GM18861 (cell line): ENCODE measurements at regions not wholly inside any gene's neighbourhood (a gene's known extent, or its start where the extent isn't known, plus 50 kb on each side); places are given as distances from the start of the nearest gene placed in this dataset.

Source experiments
- ATAC-seq: cut with Tn5 transposase; IDR thresholded peaks from one replicate; pipeline ENCODE4 v1.9.1; 2021; ENCODE audit not compliant: unreplicated experiment

DNA sequence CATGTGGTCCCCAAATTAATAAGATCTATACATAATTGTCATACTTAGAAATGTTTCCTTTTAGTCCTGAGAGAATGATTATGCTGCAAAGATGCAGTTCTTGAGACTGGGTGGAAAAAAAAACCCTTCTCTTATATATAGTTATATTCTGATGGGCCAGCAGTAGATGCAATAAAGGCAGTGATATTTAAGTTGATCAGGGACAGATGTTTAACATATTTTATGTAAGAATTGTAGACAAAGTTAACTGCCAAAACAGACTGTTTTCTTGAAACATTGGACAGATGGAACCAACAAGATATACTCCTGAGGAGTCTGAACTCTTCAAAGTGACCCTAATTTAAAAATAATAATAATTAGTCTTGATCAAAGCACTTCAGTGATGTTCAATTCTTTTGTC, 172.0 kb upstream of the LRIG1 start:
- ATAC-seq = no peak

DNA sequence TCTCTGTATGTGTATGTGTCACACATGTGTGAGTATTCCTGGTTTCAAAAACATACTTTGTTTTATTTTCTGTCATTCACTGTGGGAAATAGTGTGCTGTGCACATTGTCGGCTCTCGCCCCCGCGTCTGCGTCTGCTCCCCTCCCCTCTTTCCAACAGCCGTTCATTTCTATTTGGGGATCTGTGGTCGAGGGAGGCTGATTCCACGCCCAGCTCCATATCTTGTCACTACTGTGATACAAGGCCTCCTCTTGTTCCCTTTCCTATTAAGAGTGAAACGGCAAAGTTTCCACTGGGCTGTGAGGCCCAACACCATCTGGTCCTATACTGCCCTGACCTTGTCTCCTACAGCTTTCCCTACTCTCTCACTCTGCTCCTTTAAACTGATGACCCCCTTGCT, 172.5 kb upstream of the LRIG1 start:
- no peak for ATAC-seq

DNA sequence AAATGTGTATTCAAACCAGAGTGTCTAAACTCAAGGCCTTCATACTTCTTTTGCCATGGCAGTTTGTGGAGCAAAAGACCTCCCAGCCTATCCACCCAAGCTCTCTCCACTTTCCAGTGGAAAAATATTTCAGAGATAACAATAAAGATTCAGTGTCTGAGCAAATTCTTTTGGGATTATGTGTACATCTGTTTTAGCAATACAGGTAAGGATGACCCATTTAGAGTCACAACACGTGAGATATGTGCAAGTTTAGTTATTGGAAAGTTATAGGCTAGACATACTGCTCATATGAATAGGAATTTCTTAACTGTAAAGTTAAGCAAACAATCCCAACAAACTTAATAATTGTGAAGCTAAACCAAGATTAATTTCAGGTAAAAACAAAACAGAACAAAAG, 174.5 kb upstream of the LRIG1 start:
- no peak for ATAC-seq

DNA sequence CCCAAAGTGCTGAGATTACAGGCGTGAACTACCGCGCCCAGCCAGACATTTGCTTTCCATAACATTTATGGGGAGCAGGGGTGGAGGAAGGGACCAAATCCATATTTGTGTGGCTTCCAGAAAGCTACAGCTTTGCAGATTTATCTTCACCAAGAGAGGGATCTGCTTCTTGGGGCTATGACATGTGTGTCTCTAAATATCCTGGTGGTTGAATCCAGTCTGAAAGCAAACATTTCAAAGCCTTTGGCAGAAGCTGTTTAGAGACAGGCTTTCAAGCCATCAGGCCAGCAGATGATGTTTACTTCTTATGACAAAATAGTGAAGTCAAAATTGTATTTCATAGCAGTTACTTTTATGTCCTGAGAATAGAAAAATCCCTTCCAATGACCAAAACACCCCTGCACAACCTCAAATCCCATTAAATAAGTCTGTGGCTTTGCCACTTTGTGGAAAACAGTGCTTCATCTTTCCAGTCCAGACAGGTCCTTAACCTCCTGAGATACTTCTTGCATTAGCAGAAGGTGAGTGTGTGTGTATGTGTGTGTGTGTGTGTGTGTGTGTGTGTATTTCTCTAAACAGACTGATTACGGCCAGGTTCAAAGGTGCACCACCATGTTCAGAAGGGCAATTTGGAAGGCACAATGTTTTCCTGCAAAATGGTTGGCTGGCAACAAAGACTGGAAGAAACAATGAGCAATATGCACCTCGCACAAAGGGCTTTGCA, 191.4 kb upstream of the LRIG1 start:
- no peak for ATAC-seq

DNA sequence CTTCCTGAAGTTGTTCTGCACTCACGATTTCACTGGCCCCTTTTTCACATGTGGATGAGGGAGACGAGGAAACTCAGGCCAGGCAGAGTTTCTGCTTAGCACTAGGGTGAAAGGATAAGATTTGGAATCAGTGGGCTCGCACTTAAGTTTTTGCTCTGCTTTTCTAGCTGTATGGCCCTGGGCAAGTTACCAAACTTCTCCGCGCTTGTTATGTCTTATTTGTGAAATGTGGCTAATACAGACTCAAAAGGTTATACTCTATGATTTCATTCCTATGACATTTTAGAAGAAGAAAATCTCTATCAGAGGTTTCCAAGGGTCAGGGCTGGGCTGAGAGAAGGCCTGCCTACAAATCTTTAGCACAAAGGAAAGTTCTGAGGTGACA, 191.9 kb upstream of the LRIG1 start:
- no peak for ATAC-seq

DNA sequence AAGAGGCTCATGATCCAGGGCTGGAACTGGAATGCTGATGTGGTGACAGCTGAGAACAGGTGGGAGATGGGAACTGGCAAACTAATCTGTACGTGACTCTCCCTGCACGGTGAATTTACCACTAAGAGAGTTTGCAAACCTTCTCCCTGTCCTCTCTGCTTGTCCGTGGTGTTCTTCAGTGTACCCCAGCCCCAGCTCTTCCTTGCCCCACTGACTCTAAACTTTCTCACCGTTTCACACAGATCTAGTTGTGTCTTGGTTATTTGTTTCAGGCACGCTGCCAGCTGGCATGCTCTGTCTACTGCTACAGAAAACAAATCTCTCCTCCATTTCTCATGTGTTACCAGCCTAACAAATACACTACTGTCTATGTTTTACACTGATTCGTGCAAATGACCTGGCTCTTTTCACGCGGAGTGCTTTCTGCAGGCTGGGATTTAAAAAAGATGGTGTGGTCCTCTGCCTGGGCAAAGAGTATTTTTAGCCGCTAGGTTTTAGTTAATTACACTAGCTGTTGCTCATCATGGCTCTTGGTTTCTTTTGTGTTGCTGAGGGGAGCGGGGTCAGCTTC, 192.7 kb upstream of the LRIG1 start:
- no peak for ATAC-seq

DNA sequence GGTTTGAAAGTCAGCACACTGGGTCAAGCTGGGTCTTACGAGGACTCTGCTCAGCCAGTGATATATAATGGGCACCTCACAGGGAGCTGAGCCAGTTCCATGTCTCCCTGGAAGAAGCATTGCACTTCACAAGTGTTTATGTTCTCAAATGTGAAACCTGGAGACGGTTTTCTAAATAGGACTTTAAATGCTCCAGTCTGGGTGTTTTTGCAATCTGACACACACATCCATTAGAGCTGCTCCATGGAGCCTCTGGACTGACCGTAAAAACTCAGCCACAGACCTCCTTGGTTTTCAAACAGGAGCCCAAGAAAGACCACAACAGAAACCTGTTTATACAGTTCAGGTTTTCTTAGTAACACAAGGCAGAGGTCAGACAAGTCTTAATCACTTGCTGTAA, 201.3 kb upstream of the LRIG1 start:
- ATAC-seq = no peak

DNA sequence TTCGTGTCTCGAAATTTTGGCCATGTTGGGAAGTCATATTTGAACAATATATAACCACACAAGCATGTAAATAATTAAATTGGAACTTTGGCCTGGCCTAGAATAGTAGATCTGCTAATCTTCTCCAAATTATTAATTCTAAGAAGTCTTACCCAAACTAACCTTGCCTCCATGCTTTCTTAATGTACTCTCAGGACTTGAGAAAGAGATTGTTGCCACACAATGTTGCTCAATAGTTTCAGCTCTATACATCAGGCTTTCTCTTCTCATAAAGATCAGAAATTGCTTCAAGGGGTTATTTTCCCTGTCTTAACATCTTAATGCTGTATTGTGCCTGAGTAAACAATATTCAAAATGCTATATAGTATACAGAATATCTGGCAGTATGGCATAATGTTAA, 202.7 kb upstream of the LRIG1 start:
- ATAC-seq = no peak

DNA sequence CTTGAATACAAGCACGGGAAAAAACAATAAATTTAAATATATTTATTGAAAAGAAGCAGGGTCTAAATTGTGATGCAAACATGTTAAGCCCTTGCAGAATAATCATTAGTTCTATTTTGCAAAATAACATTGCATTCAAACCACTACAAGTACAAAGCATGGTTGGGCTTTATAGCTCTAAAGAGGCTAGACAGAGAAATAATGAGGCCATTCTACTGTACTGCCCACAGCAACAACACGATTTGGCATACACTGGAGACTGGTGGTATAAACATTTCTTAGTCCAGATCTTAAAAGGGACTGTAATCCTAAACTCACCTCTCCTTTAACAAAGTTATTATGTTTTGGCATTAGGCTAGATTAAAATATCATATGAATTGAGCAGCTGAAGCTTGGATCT, 204.3 kb upstream of the LRIG1 start:
- ATAC-seq = no peak

DNA sequence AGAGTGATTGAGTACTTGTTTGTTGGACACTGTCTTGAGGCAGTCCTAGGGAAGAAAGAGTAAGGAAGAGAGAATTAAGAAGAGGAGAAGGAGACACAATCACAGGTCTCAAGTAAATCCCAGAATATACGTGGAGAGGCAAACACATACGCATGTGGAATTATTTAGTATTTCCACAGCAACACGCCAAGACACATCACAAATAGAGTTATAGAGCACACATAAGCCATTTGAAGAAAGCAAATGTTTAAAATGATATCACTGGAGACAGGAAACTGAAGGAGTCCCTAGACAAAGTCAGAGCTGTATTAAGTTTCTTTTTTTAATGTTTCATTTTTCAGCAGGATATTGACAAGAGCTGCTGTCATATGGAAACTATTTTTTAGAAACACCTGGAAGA, 206.1 kb upstream of the LRIG1 start:
- no peak for ATAC-seq

DNA sequence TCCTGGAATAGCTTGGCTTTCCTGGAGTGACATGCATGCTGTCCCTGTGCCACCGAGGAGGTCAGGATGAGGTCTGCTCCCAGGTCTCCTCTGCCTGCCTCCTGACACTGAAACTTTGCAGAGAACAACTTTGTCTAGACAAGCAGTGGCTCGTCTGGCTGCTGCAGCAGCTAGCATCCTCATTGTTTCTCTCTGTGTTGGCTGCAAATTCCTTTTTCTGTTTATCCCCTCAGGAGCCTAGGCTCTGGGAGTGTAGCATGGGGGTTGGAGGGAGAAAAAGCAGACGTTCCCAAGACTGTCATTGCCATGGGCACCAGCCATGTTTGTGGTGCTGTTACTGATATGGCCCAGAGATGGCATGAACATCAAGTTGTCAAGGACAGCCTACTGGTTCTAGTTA, 208.7 kb upstream of the LRIG1 start:
- no peak for ATAC-seq

DNA sequence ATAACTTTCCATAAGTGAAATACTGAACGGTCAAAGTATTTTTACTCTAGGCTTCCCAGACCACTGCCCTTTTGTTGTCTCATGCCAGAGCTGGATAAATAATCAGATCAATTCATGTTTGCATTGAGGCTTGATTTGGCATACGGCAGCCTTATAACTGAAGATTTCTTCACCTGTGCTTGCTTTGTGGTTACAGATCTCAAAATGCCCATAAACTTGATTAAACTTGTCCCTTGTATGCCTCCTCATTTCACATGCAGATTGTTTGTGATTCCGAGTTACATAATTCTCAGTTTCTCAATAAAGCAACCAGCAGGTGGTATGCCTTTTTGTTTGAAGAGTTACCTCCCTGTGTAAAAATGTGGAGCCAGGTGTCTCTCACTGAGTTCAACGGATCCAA, 211.4 kb upstream of the LRIG1 start:
- ATAC-seq = no peak

DNA sequence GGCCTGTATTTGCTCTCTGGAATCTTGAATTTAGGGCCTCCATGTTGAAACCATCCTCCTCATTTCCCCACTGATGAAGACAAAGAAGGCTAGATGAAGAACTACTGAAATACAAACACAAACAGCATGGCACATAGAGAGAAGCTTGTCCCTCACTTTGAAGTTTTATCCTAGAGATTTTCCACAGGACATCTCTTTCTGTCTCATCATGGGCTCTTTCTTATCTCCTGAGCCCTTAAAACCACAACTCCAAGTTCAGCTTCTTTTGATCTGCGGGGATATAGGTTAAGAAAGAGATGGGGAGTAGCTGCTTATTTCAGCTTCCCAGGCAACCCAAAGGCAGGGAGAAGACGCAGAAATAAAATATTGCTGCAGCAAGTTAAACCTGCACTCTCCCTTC, 213.1 kb upstream of the LRIG1 start:
- ATAC-seq = no peak

DNA sequence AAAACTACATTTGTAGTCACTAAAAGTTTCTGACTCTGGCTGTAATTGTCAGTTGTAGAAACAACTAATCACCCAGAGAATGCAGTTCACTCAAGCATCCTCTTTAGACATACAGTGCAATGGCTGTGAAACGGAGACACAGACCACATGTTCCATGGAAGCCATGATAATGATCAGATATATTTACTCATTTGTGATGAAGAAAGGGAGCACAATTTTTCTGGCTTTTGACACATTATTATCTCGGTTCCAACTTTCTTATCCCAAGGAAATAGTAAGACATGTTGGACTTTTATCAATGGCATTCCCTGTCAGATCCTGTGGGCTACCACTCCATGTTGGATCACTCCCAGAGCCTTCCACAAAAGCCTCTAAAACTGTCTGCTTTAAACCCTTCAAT, 215.0 kb upstream of the LRIG1 start:
- ATAC-seq = no peak

DNA sequence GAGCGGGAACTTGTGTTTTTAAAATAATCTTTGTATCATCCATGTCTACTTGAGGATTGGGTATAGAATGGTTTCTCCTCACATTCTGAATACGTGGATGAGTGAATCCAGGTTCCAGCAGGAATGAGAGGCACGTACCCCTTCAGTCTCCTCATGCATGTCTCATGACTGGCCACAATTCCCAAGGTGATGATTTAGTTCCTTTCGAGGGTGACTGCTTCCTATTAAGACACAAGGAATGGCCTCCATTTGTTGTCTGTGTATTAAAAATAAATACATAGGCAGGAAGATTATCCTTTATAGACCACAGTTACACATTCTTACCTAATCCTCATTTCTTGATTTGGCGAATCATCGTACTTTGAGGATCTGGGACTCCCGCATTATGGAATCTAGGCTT, 217.0 kb upstream of the LRIG1 start:
- no peak for ATAC-seq

DNA sequence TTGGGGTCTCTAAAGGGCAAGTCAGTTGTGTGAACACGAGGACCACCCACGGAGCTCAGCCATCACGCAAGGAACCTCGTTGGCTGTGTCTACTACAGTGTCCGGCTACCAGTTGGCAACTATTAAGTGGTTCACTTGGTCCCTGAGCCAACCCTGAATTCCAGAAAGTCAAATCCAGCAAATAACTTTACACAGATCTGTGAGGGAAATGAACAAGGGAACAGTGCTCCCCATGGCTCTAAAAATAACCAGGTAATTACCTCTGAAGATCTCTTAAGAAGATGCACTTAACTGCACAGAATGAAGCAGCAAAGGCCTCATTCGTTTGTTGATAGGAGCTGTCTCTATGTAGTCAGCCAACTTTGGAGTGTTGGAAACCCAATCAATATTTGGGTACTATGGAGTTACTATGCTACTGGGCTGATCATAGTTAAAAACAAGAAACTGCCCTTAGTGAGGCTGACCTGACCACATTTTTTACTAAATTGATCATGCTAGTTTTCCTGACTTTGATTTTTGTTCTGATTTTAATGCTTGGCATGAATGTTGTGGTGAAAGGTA, 219.1 kb upstream of the LRIG1 start:
- no peak for ATAC-seq

DNA sequence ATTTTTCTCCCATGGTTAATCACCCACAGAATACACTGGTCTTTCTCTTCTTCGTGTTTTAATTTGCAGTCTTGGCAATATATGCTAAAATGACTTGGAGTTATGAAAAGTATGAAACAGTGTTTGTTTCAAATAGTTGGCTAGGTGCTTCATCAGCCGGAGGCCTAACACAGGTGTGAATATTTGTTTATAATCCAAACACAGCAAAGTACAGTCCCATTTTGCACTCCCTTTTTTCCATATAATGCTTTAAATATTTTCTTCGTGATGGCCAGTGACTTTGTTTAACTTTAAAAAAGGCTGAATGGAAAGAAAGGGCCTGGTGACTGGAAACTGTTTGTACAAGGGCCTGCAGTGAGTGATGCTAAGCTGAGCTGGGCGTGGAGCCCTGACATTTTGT, 219.7 kb upstream of the LRIG1 start:
- no peak for ATAC-seq

DNA sequence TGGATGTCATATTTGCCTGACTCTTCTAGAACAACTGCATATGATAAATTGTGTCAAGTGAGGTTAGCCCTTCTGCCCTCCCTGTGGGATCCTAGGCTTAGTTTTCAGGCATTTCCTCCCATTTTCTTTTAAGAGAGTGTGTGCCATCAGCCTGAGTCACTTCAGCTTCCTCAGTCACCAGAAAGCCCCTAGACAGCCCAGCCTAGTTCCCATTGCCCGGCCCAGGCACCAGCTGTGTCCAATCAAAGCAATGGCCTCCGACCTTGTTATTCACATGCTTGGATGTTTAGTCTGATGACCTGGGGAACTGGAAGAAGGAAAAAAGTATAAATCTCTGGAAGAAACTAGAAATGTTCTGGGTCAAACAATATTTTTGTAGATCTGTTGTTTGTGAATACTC, 221.9 kb upstream of the LRIG1 start:
- ATAC-seq = no peak

DNA sequence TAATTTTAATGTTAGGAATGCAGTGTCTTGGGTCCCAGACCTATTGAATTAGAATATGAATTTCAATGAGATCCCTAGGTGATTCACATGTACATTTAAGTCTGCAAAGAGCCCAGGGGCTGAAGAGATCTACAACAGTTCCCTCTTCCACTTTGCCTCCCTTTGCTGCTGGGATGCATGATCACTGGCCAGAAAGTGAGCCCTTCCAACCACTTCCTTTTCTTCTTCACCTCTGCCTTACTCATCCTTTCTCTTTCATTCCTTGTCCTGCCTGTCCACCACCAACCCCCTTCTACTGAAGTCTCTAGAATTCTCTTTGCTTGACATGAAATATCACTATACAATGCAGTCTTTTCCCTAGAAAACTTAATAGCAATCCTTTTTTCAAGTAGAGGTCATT, 222.4 kb upstream of the LRIG1 start:
- ATAC-seq = no peak

DNA sequence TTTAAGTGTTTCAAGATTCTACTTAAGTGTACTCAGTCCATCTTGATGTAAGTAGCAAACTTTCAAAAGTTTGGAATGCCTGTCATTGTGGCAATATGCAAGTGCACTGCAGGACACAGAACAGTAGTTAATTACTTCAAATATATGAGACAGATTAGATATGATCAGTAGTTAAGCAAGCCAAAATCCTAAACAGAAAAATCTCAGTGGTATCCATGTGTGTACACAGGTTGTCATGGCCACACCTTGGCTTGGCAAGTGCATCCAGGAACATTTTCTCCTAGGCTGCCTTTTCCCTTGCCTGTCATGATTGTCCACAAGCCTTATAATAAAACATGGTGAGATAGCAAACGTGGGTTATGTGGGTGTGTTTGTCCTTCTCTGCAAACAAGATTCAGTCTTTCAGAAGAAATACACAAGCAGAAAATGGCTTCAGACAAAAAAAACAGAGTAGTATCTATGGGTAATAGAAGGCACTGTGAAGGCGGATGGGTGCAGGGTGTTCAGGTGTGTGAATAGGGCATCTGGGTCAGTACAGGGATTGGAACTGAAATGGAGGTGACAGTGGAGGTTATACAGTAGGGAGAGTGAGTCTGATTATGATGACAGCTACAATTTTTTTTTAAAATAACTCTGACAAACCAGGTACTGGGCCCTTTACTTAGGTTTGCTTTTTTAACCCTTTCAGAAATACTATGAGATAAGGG, 229.0 kb upstream of the LRIG1 start:
- no peak for ATAC-seq

DNA sequence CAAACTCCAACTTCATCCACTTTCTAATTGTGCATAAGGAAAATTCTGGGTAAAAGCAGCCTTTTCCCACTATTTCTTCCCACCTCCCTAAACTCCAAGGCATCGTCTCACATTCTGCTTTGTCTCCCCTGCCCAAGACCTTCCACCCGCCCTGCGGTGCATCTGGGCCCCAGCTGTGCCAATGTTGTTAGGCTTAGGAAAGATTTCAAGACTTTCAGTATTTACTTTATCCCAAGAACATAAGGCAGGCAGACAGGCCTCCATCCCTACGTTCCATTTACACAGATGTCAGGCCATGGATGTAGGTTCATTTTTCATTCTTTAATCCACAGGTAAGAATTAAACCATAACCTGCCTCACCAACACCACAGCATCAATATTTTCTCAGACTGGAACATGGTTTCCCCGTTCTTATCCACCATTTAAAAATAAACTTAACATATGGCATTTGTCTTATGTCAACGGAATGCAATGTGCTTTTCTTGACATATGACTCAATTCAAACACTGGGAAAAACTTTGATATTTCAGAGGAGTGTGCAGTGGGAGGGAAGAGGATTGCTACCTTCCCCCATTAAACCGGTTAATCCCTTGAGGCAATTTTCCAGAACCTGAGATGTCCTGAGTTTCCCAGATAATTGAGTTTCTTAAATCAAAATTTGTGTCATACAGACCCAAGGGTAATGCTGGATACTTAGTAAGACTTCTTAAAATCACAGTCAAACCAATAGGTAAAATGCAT, 238.0 kb upstream of the LRIG1 start:
- no peak for ATAC-seq

DNA sequence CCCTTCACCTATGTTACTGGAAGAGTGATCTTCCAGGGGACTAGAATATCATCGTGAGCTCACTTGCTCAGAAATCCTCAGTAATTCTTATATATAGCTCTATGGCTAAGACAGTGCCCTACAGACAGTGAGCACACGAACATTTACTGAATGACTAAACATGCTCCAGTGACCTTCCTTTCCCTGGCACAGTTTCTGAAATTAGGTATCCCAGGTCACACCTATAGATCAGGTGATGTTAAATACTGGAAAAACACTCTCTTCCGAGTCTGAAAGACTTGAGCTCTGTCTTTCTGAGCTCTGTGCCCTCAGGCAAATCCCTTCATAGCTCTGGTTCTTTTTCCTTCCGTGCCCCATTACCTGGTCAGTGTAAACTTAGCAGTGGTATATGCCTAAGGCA, 239.4 kb upstream of the LRIG1 start:
- ATAC-seq = no peak
